PFSK-1 (cell line): ENCODE measurements at regions not wholly inside any gene's neighbourhood (a gene's known extent, or its start where the extent isn't known, plus 50 kb on each side); places are given as distances from the start of the nearest gene placed in this dataset.

ENCODE experiments used
- POLR2AphosphoS5 ChIP-seq: IDR thresholded peaks from 2 replicates; pipeline ENCODE4 v1.6.1; 2012; ENCODE audit warnings: low read depth, mild to moderate bottlenecking, control low read depth, low read length, moderate library complexity
- SIN3A ChIP-seq: IDR thresholded peaks from 2 replicates; pipeline ENCODE4 v1.6.1; 2012; ENCODE audit warnings: mild to moderate bottlenecking, low read length, moderate library complexity, borderline replicate concordance; ENCODE audit not compliant: insufficient read depth
- TAF1 ChIP-seq: IDR thresholded peaks from 2 replicates; pipeline ENCODE4 v1.6.1; 2012; ENCODE audit warnings: low read length, control low read depth, borderline replicate concordance; ENCODE audit not compliant: insufficient read depth
- TF ChIP-seq, protein P1 (sequence below), 2 experiments: IDR thresholded peaks; 2 replicates each; pipeline versions ENCODE4 v1.6.1 to v1.8.0; 2011 to 2012; ENCODE audit warnings: low read depth in 2 of 2, low read length in 2 of 2, control low read depth in 1 of 2, inconsistent platforms in 1 of 2, mild to moderate bottlenecking in 1 of 2, moderate library complexity in 1 of 2; ENCODE audit not compliant: insufficient read depth in 1 of 2

DNA sequence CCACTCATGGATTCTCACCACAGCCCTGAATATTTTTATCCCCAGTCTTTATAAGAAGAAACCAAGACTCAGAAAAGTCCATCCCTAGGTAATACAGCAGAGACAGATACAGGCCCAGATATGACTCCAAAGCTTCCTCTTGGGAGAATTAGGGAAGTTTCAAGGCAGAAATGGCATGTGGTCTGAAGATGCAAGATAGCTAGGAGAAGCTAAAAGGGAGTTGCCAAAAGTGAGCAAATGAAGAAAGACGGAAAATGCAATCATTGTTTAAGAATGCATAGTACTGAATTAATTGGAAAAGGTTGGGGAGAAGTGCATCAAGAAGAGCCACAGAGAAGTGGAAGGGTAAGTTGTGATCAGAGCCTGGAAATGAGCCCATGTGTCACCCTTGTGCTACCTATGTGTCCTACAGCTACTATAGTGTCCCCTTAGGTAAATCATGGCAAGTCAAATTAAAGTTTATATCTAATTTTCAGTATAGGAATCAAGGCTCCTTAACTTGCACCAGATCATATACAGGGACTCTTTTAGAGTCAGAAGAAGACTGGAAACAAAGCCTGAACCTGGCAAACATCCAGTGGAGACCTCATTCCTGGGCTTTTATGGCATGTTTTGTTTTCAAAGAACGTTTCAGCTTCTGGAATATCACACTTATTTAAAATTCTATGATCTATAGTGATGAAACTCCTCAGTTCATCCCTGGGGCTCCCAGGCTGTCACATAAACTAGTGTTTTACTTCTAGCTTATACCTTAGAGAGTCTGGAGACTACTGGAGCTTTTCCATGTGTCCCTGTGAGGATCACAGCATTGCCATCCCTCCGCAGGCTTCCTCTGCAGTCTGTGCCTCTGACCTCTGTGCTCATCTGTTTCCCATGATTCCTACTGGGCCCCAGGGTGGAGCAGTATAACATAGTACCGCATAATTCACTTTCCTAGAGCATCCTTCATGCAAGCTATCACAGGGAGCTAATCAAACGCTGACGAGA, 189.0 kb upstream of the CDKN3 start:
- TF ChIP-seq, protein P1, sequence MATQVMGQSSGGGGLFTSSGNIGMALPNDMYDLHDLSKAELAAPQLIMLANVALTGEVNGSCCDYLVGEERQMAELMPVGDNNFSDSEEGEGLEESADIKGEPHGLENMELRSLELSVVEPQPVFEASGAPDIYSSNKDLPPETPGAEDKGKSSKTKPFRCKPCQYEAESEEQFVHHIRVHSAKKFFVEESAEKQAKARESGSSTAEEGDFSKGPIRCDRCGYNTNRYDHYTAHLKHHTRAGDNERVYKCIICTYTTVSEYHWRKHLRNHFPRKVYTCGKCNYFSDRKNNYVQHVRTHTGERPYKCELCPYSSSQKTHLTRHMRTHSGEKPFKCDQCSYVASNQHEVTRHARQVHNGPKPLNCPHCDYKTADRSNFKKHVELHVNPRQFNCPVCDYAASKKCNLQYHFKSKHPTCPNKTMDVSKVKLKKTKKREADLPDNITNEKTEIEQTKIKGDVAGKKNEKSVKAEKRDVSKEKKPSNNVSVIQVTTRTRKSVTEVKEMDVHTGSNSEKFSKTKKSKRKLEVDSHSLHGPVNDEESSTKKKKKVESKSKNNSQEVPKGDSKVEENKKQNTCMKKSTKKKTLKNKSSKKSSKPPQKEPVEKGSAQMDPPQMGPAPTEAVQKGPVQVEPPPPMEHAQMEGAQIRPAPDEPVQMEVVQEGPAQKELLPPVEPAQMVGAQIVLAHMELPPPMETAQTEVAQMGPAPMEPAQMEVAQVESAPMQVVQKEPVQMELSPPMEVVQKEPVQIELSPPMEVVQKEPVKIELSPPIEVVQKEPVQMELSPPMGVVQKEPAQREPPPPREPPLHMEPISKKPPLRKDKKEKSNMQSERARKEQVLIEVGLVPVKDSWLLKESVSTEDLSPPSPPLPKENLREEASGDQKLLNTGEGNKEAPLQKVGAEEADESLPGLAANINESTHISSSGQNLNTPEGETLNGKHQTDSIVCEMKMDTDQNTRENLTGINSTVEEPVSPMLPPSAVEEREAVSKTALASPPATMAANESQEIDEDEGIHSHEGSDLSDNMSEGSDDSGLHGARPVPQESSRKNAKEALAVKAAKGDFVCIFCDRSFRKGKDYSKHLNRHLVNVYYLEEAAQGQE (IDR thresholded peaks at IDR 0.05; ENCODE audit: insufficient read depth in 1 of 2, low read depth in 2 of 2, low read length in 2 of 2) = no peak
- no peak for TF ChIP-seq POLR2AphosphoS5
- TF ChIP-seq TAF1 = no peak
- TF ChIP-seq SIN3A = no peak
